Putamen (tissue), 1 donor: ENCODE measurements at regions not wholly inside any gene's neighbourhood (a gene's known extent, or its start where the extent isn't known, plus 50 kb on each side); places are given as distances from the start of the nearest gene placed in this dataset.
"Not testable (repeated sequence)": the region's sequence is repeated elsewhere in the genome, so short reads cannot be mapped to it uniquely, and the experiment has no call there.

ENCODE experiments used
- DNase-seq: peaks from one replicate; pipeline ENCODE4 v3.0.0-alpha.2; 2016; ENCODE audit warnings: low spot score

DNA sequence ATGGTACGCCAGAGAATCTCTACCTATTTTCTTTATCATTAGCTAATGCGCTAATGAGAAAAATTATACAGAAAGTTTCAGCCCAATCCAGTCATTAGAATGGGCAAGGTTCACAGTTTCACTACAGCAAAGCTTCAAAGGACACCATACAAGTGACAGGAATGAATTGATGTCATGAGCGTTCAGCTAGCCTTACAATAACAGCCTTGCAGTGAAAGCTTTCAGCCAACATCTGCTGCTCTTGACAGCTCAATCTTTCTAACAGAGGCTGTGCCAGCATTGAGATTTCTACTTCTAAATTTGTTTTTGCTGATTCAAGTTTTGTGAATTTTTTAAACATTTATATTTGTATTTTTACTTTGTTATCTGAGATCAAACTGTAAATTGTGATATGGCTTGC is 302.4 kb upstream of the FAM174A start:
- no peak for DNase-seq

DNA sequence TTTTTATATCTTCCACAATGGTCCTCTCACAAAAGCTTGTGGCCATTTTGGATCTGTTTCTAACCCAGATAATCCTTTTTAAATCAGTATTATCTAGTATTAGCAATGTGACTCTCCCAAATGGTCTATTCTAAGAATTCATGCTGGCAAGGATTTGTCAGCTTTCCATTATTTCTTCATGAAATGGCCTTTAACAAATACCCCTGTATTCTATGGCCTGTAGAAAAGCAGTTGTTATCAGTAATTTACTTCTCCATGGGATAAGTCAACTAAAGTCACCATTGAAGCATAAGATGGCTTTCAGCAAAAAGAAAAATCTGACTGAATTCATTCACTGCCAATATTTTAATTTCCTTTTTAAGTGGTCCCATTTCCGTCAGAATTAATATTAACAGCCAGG is 346.4 kb upstream of the FAM174A start:
- DNase-seq = no peak

DNA sequence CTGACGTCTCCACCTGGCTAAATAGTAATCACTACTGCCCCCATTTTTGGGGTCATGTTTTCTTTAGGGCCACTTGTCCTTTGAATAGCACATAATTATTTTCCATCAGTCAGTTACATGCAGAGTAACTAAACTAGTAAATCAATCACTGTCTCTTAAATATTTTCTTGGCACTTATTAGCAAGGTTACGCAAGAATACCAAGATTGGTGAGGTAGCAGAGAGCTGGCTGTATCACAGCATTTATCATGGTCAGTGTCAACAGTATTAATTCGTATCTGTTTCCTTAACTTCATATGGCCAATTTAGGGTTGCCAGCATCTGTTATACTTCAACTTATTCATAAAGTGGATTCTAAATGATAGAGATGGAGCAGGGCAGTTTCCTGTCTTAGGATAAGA is 346.8 kb upstream of the FAM174A start:
- no peak for DNase-seq

DNA sequence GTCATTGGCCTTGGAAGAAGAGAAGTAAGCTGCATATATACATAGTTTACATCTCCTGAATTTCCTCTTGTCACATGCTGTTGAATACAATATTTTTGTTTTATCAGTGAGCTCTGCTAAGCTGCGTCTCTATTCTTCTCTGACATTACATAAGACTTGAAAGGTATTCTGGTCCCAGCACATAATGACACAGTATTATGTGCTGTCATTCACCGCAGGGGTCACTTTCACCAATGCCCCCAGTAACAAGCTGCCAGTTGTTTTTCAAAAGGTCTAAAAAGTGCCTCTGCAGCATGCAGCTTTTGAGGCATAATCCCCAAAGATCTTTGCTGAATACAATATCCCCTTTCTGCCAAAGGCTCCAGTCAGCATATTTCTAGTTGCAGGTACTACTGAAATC is 349.0 kb upstream of the FAM174A start:
- DNase-seq = no peak

DNA sequence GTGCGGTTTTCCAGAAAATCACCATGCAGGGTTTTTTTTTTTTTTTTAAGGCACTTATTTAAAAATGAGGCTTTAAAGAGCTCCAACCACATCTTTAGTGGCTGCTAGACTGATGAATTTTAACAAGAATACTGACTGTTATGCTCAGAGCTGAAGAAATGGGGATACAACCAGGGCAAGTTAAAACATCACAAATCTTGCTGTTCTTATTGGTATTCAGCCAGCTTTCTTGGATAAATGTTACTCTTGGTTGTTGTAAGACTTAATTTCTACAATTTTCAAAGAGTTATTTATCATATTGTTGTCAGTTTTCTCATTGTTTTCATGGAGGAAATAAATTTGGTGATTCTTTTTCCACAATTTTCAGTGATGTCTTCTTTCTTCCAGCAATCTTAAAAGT is 352.8 kb upstream of the FAM174A start:
- no peak for DNase-seq

DNA sequence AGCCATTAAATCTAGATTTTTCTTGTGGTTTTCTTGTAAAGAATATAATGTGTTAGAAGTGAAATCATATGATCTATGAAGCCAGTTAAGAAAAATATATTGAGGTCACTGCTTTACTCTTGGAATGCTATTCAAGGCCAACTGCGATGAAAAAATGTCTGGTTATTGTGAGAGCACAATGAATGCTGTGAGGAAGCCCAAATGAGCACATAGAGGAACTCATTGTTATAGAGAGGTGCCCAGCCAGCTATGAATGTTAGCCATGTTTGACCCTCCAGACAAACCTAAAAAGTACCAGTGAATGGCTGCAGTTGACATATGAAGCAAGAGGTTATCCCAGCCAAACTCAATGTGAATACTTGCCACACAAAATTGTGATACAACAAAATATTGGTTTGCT is 359.8 kb upstream of the FAM174A start:
- DNase-seq = no peak

DNA sequence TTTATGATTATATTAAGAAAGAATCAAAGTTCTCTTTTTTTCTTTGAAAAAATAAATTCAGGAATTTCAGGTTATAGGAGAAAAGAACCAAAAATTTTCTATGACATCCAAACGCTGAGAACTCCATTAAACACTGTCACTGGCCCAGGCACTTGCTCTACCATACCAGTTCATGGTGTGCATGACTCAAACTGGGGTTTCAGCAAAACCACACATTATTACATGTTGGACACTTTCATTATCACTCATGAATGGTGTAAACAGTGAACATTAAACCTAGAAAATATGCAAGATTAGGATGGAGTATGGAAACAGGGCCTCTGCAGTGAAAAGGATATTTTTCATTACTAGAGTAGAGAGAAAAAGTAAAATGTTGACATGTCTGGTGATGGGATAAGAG is 369.9 kb upstream of the FAM174A start:
- no peak for DNase-seq

DNA sequence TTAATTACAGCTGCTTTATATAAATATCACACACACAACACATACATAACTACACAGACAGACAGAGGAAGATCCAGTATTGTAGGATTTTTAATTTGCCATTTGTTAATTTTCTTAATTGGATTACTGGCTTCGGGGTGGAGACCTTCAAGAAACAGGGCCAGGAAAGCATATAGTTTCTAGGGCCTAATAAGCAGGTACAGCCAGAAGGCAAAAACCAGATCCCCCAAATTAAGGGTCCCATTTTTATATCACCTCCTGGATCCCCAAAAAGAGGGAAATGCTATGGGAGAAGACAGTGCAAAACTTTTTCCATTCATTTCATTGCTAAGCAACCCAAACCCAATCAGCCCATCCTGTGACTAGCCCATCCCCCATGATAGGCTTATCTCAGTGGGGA is 373.3 kb upstream of the FAM174A start:
- no peak for DNase-seq

DNA sequence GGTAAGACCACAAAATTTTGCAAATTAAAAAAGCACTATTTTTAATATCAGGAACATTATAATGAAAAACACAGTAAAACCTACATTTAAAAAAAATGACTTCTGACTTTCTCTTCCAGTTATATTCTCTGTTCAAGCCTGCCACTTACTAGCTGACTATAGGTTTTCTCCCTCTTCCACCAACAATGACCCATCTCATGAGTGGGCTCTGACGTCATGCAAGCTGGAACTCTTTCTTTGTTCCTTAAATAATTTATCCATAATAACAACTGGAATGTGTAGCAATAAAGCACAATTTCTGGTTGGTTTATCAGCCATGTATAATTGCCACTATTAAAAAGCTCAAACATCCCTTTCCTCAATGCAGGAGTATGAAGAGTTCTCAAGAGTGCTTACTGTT is 378.1 kb upstream of the FAM174A start:
- no peak for DNase-seq

DNA sequence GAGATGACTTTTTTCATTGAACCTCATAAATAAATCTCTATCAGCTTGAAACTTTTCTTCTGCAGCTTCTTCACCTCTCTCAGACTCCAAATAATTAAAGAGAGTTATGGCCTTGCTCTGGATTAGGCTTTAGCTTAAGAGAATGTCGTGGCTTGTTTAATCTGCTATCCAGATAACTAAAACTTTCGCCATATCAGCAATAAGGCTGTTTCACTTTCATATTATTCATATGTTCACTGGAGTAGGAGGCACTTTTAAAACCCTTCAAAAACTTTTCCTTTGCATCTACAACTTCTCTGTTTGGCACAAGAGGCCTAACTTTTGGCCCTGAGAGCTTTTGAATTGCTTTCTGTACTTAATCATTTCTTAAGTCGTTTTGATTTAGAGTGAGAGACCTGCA is 386.9 kb upstream of the FAM174A start:
- DNase-seq = no peak

DNA sequence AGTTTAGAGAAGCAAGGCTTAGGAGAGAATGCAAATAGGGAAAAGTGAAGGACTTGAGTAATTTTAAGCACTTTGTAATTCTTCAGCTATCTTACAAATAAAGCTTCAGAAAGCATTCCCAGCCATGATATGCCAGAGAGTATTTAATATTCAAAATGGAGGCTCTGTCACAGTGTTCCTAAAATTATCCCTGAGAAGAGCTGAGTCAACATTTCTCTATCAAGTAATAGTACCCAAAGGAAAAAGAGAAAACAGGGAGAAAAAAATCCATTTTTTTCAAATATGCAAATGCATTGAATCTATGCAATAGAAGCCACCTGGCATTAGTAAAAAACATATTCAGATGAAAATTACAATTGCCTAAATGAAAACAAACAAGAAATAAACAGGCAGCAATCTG is 392.6 kb upstream of the FAM174A start:
- DNase-seq = no peak

DNA sequence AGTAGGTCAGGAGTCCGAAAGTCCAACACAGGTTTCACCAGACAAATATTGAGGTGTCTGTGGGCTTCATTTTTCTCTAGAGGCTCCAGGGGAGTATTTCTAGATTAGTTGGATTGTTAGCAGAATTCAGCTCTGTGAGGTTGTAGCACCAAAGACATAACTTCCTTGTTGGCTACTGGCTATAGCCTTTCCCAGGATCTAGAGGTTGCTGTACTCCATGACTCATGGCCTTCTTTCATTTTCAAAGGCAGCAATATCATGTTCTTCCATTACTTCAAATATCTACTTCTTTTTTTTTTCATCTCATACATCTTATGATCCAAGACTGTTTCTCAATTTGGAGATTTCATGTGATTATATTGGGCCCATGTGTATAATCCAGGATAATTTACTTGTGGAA is 404.0 kb upstream of the FAM174A start:
- DNase-seq = no peak

DNA sequence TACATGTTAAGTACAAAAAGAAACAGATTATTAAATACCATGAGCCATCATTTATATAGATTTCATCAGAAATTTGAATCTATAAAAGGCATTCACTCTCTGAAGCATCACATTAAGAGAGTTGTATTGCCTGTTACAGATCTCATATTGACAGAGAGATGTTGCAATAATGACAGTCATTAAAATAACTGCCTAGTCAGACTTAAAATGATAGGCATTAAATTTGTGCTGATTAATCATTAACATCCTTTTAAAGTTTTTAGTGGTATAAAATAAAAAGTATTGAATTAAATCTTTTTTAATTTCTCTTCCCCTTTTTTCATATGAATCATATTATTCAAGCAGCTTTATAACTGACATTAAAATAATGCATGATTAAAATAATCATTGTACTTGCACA is 404.9 kb upstream of the FAM174A start:
- DNase-seq = no peak

DNA sequence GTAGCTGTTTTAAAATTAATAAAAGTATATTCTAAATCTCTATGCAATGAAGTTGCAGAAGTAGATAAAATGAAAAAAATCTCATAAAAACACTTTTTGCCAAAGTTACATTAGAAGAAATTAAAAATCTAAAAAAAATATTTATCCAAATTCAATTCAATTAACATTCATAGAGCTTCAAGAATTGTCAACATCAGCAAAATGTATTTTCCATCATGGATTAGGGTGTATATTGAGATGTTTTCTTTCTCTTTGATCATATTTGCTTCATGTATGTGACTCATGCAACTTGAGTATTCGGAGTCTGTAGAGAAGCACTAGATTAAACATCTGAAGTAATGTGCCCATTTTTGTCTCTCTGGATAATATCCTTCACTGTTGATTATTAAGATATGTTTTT is 415.3 kb upstream of the FAM174A start:
- no peak for DNase-seq

DNA sequence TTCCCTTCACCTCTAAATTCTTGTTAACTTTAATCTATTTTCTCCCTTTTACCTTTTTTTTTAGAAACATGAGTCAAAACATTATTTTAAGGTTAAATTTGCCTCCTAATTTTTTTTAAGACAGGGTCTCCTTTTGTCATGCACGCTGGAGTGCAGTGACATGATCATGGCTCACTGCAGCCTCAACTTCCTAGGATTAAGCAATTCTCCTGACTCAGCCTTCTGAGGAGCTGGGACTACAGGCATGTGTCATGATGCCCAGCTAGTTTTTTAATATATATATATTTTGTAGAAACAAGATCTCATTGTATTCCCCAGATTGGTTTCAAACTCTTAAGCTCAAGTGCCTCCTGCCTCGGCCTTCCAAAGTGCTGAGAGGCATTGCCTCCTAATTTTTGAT is 424.7 kb upstream of the FAM174A start:
- no peak for DNase-seq

DNA sequence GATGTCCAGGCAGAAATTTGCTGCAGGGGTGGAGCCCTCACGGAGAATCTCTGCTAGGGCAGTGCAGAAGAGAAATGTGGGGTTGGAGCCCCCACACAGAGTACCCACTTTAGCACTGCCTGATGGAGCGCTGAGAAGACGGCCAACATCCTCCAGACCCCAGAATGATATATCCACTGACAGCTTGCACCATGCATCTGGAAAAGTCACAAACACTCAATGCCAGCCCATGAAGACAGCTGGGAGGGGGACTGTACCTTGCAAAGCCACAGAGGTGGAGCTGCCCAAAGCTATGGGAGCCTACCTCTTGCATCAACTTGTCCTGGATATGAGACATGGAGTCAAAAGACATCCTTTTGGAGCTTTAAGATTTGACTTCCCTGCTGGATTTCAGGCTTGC is 426.3 kb upstream of the FAM174A start:
- no peak for DNase-seq

DNA sequence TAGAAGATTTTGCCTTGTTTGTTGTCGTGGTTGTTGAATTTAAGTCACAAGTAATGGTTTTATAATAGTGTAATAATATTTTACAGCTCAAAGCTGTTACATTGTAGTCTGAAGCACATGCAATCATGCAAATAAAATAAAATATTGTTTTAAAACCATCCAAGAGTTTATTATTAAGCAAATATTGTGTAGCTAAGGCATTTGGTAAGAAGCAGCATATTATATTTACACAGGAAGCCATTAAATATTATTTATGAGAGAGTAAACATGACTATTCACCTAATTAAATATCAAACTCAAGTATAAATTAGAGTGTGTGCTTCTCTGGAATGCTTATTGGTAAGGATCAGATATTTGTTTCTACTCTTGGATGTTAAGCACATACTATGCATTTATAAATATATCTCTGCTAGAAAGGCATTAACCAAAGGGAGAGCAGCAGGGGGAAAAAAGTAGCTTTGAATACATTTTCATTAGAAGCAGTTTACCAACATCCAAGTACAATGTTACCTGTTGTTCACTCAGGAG is 431.5 kb upstream of the FAM174A start:
- not testable (repeated sequence) for DNase-seq

DNA sequence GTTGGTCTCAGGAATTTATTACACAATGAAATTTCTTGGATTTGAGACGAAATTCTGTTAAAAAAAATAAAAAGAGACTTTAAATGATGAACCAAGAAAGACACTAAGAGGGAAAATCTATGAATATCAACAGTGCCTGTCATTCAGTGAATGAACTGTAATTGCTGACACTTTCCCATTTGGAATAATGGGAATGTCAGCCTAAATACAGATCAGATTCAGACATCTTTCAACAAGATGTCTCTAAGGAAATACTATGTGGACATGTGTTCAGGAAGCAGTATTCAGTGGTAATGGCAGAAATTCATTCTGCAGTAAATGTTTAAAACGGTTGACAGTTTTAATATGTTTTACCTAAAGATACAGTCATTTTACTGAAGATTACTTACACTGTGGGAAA is 433.7 kb upstream of the FAM174A start:
- DNase-seq = not testable (repeated sequence)

DNA sequence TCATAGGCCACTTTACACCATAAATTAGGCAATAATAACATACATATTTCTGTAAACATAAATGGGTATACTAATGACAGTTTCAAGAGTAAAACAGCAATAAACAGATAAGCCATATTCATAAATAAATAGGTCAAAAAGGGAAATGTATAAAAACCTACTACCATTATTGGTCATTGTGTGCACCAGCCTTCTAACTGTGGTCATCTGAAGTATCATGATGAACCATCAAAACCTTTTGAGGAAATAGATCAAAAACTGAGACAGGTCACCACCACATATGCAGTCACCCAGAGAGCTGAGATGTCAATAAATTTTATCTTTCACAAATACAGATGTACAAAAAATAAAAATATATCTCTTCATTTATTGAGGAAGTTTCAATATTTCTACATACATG is 438.8 kb upstream of the FAM174A start:
- not testable (repeated sequence) for DNase-seq

DNA sequence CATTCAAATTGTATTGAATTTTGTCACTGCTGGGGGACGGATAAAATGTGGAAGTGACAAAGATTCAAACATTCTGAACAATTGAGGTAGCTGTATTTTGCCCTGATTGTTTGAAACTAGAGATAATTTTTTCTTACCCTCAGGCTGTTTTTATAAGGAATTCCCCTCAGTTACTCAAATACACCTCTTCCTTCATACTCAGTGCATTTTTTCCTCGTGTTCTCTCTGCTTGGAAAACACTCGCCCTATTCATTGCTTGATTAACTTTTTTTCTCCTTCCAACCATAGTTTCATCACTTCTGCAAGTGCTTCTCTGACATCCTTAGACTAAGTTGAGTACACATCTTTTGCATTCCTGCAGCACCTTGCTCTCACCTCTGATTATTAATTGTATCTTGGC is 454.5 kb upstream of the FAM174A start:
- not testable (repeated sequence) for DNase-seq

DNA sequence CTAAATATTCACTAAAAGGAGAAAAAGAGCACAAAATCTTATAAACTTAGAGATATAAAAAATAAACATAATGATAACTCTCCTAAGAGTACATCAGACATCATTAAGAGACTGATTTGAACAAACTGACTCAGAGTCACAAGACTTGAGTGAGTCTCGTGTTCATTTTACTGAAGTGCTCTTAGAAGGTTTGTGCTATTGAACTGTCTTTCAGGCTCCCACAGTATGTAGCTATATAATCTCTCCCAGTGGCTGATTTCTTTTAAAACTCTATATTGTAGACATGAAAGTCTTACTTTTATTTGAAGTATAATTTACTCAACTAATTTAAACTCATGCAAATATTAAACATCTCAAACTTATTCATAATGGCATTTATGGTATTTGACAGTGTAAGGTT is 456.0 kb upstream of the FAM174A start:
- DNase-seq = not testable (repeated sequence)

DNA sequence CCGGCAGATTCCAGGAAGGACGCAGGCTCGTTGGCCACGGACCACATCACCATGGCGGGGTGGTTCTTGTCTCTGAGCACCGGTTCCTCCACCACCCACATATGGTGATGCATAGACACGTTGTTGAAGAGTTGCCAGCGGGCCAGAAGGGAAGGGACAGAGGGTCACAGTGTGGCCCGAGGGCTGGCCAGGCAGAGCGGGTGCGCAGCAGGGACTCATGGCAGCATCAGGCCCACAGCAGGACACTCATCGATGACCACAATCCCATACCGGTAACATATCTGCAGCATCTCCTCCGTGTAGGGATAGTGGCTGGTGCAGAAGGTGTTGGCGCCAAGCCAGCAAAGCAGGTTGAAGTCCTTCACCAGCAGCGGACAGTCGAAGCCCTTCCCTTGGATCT is 469.2 kb upstream of the FAM174A start:
- not testable (repeated sequence) for DNase-seq

DNA sequence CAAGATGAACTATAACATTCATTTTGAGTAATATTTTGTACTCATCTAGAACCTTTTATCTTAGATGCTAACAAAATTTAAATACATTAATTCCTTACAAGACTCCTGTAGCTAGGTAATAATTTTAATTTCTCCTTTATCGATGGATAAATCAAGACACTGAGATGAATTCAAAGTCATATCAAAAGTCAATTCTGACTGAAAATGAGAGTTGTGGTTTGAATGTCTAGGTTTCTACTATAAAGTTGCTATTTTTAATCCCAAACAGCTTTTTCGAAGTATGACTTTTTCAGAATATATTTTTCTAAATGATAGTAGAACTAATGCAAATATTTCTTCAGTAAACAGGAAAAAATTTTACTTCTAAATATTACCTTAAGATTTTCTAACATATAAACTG is 491.7 kb upstream of the FAM174A start:
- DNase-seq = no peak

DNA sequence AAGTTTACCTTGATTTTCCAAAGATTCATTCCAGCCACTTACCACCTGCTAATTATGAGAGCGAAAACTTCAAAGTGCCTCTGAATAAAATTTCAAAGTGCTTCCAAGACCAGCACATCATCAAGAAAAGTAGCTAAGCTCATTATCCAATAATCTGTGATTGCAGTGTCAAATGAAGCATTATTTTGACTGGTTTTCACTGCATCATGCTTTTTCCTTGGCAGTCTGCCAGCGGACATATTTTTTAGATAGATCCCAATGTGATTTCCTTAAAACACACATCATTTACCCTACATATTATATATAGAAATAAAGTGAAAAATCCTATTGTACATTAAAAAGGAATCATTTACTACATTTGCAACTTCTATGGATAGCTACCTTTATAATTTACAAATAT is 508.6 kb upstream of the FAM174A start:
- no peak for DNase-seq

DNA sequence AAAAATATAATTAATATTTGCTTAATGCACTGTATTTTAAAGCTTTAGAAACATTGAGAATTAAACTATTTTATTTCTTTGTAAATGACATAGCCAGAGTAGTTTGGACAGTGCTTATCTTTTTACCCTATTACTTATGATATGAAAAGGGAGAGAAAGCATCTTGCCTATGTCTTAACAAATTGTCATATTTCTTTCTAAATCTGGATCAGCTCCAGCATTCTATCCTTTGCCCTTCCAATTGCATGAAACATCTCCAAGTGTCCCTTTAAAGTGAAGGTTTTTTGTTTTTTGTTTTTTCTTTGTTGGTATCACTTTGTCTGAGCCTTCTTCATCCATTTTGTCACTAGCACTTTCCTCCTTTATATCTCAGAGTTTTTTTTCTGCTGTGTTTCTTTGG is 511.6 kb upstream of the FAM174A start:
- no peak for DNase-seq
